ENCODE measurements at regions not wholly inside any gene's neighbourhood (a gene's known extent, or its start where the extent isn't known, plus 50 kb on each side); places are given as distances from the start of the nearest gene placed in this dataset.

DNA sequence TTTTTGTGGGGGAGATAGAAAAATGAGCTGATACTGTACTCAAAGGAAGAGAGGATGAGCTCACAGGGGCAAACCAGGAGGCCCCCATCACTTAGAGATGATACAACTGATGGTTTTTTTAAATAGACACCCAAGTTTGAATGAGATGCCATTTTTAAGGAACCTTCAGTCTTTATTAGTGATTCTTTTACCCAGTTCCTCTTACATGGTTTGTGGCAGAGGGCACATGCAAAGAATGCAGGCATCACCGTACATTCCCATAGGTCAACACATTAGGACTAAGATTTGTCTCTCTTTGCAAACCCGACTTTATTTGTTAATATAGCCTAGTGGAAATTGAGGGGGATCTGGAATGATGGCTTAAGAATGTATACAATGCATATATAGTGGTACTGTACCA is 250.9 kb downstream of the ASXL3 start:
- TF ChIP-seq, protein P1, sequence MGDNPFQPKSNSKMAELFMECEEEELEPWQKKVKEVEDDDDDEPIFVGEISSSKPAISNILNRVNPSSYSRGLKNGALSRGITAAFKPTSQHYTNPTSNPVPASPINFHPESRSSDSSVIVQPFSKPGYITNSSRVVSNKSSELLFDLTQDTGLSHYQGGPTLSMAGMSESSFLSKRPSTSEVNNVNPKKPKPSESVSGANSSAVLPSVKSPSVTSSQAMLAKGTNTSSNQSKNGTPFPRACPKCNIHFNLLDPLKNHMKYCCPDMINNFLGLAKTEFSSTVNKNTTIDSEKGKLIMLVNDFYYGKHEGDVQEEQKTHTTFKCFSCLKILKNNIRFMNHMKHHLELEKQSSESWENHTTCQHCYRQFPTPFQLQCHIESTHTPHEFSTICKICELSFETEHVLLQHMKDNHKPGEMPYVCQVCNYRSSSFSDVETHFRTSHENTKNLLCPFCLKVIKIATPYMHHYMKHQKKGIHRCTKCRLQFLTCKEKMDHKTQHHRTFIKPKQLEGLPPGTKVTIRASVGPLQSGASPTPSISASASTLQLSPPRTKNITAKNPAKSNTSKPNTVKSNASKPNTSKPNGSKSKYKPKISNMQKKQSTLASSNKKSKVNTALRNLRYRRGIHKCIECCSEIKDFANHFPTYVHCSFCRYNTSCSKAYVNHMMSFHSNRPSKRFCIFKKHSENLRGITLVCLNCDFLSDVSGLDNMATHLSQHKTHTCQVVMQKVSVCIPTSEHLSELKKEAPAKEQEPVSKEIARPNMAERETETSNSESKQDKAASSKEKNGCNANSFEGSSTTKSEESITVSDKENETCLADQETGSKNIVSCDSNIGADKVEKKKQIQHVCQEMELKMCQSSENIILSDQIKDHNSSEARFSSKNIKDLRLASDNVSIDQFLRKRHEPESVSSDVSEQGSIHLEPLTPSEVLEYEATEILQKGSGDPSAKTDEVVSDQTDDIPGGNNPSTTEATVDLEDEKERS (tag by site-specific recombination; IDR thresholded peaks at IDR 0.05): no peak
- TF ChIP-seq, protein P2, sequence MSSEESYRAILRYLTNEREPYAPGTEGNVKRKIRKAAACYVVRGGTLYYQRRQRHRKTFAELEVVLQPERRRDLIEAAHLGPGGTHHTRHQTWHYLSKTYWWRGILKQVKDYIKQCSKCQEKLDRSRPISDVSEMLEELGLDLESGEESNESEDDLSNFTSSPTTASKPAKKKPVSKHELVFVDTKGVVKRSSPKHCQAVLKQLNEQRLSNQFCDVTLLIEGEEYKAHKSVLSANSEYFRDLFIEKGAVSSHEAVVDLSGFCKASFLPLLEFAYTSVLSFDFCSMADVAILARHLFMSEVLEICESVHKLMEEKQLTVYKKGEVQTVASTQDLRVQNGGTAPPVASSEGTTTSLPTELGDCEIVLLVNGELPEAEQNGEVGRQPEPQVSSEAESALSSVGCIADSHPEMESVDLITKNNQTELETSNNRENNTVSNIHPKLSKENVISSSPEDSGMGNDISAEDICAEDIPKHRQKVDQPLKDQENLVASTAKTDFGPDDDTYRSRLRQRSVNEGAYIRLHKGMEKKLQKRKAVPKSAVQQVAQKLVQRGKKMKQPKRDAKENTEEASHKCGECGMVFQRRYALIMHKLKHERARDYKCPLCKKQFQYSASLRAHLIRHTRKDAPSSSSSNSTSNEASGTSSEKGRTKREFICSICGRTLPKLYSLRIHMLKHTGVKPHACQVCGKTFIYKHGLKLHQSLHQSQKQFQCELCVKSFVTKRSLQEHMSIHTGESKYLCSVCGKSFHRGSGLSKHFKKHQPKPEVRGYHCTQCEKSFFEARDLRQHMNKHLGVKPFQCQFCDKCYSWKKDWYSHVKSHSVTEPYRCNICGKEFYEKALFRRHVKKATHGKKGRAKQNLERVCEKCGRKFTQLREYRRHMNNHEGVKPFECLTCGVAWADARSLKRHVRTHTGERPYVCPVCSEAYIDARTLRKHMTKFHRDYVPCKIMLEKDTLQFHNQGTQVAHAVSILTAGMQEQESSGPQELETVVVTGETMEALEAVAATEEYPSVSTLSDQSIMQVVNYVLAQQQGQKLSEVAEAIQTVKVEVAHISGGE (tag by site-specific recombination; conservative IDR thresholded peaks at IDR 0.05; ENCODE audit: low read depth): no peak
- TF ChIP-seq, protein P3, sequence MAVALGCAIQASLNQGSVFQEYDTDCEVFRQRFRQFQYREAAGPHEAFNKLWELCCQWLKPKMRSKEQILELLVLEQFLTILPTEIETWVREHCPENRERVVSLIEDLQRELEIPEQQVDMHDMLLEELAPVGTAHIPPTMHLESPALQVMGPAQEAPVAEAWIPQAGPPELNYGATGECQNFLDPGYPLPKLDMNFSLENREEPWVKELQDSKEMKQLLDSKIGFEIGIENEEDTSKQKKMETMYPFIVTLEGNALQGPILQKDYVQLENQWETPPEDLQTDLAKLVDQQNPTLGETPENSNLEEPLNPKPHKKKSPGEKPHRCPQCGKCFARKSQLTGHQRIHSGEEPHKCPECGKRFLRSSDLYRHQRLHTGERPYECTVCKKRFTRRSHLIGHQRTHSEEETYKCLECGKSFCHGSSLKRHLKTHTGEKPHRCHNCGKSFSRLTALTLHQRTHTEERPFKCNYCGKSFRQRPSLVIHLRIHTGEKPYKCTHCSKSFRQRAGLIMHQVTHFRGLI (tag by site-specific recombination; IDR thresholded peaks at IDR 0.05): no peak
- TF ChIP-seq, protein P4, sequence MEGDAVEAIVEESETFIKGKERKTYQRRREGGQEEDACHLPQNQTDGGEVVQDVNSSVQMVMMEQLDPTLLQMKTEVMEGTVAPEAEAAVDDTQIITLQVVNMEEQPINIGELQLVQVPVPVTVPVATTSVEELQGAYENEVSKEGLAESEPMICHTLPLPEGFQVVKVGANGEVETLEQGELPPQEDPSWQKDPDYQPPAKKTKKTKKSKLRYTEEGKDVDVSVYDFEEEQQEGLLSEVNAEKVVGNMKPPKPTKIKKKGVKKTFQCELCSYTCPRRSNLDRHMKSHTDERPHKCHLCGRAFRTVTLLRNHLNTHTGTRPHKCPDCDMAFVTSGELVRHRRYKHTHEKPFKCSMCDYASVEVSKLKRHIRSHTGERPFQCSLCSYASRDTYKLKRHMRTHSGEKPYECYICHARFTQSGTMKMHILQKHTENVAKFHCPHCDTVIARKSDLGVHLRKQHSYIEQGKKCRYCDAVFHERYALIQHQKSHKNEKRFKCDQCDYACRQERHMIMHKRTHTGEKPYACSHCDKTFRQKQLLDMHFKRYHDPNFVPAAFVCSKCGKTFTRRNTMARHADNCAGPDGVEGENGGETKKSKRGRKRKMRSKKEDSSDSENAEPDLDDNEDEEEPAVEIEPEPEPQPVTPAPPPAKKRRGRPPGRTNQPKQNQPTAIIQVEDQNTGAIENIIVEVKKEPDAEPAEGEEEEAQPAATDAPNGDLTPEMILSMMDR (tag by site-specific recombination; IDR thresholded peaks at IDR 0.05): no peak
- TF ChIP-seq ZNF221 (tag by site-specific recombination; IDR thresholded peaks at IDR 0.05; ENCODE audit: borderline replicate concordance): no peak
- TF ChIP-seq ZNF274 (IDR thresholded peaks at IDR 0.05; ENCODE audit: low read length): no peak
- TF ChIP-seq ZNF274 (tag by site-specific recombination; IDR thresholded peaks at IDR 0.05; ENCODE audit: borderline replicate concordance): no peak
- TF ChIP-seq TCF7L2 (IDR thresholded peaks at IDR 0.05; ENCODE audit: borderline replicate concordance, low read depth, low read length): no peak
- no peak for TF ChIP-seq ZNF768 (tag by site-specific recombination; IDR thresholded peaks at IDR 0.05)
- TF ChIP-seq ZFP69B (tag by site-specific recombination; IDR thresholded peaks at IDR 0.05): no peak
- TF ChIP-seq ZNF223 (tag by site-specific recombination; IDR thresholded peaks at IDR 0.05): no peak

Measured in HEK293 (cell line).